B cell (primary cell): ENCODE measurements at regions not wholly inside any gene's neighbourhood (a gene's known extent, or its start where the extent isn't known, plus 50 kb on each side); places are given as distances from the start of the nearest gene placed in this dataset.

Source experiments
- ATAC-seq: fragments of 200-7000 bp; cut with Tn5 transposase; one replicate; pipeline ENCODE4 v1.10.0; 2021; ENCODE audit warnings: low read depth, mild to moderate bottlenecking, moderate number of reproducible peaks, moderate library complexity
- CTCF ChIA-PET: fragments of 350-600 bp; sonication (Branson Sonifier 250); formaldehyde crosslinking; loops from one replicate; lab custom pipeline; 2021; ENCODE audit warnings: antibody characterized with exemption, inconsistent platforms; lab: Charles Lee
- POLR2A ChIA-PET: fragments of 350-600 bp; sonication (Branson Sonifier 250); formaldehyde crosslinking; loops from one replicate; lab custom pipeline; 2021; ENCODE audit warnings: antibody characterized with exemption; lab: Charles Lee
- DNase-seq: peaks from one replicate; pipeline ENCODE4 v3.0.0; 2013
- H2AFZ ChIP-seq: 2 replicates; pipeline ENCODE4 v1.6.1; 2012; ENCODE audit warnings: mild to moderate bottlenecking, low read depth, low read length; ENCODE audit not compliant: insufficient read depth, poor library complexity, severe bottlenecking
- H3K27ac ChIP-seq, 2 donors: 1 replicate in 1 of 2; 2 replicates in 1 of 2; pipeline ENCODE4 v1.5.1; 2012 to 2013; ENCODE audit warnings: low read length in 2 of 2, mild to moderate bottlenecking in 2 of 2, moderate library complexity in 1 of 2
- H3K27me3 ChIP-seq, 4 experiments: fragments of 200-600 bp in 1 of 4; sonication (generic) in 1 of 4; replicated peaks in 1 of 4; 1 replicate in 2 of 4; 2 replicates in 2 of 4; pipeline versions ENCODE4 v1.6.1 to v1.7.0; 2013 to 2016; ENCODE audit warnings: low read length in 3 of 4, mild to moderate bottlenecking in 2 of 4, mixed read lengths in 1 of 4, moderate library complexity in 1 of 4; ENCODE audit not compliant: insufficient read depth in 4 of 4, control insufficient read depth in 3 of 4; ENCODE audit errors: control extremely low read depth in 1 of 4
- H3K36me3 ChIP-seq, 2 experiments: replicated peaks in 1 of 2; 1 replicate in 1 of 2; 2 replicates in 1 of 2; pipeline versions ENCODE4 v1.6.1 to v1.7.1; 2013; ENCODE audit warnings: low read length in 1 of 2; ENCODE audit not compliant: insufficient read depth in 2 of 2, control insufficient read depth in 1 of 2; ENCODE audit errors: control extremely low read depth in 1 of 2, extremely low read depth in 1 of 2
- H3K4me1 ChIP-seq, 2 donors: fragments of 200-600 bp in 1 of 2; sonication (generic) in 1 of 2; 1 replicate in 1 of 2; 2 replicates in 1 of 2; pipeline versions ENCODE4 v1.5.1 to v1.6.1; 2013 to 2017; ENCODE audit warnings: low read length in 2 of 2; ENCODE audit not compliant: control insufficient read depth in 2 of 2, insufficient read depth in 2 of 2
- H3K4me2 ChIP-seq: replicated peaks from 2 replicates; pipeline ENCODE3; 2012; ENCODE audit warnings: mild to moderate bottlenecking, low read depth, low read length; ENCODE audit not compliant: poor library complexity, severe bottlenecking
- H3K4me3 ChIP-seq, 5 experiments: fragments of 200-600 bp in 1 of 5; sonication (generic) in 1 of 5; 1 replicate in 3 of 5; 2 replicates in 2 of 5; pipeline versions ENCODE4 v1.5.1 to v1.7.0; 2011 to 2016; ENCODE audit warnings: low read length in 4 of 5, mild to moderate bottlenecking in 4 of 5, low read depth in 2 of 5, control low read depth in 1 of 5, moderate library complexity in 1 of 5; ENCODE audit not compliant: insufficient read depth in 1 of 5; ENCODE audit errors: control extremely low read depth in 1 of 5, extremely low read depth in 1 of 5
- H3K79me2 ChIP-seq: fragments of 200-600 bp; sonication (generic); one replicate; pipeline ENCODE4 v1.6.0; 2016; ENCODE audit warnings: low read length; ENCODE audit not compliant: control insufficient read depth, insufficient read depth
- H3K9ac ChIP-seq: fragments of 200-600 bp; sonication (generic); 2 replicates; pipeline ENCODE4 v1.6.1; 2017; ENCODE audit warnings: mild to moderate bottlenecking, low read length, moderate library complexity
- H3K9me3 ChIP-seq, 3 donors: one replicate each; pipeline versions ENCODE4 v1.6.1 to v1.7.1; 2013; ENCODE audit warnings: low read length in 2 of 3; ENCODE audit not compliant: control insufficient read depth in 2 of 3, insufficient read depth in 1 of 3; ENCODE audit errors: control extremely low read depth in 1 of 3
- H4K20me1 ChIP-seq: 2 replicates; pipeline ENCODE4 v1.6.0; 2012; ENCODE audit warnings: mild to moderate bottlenecking, low read length; ENCODE audit not compliant: insufficient read depth, control insufficient read depth, poor library complexity, severe bottlenecking
- H3K27ac Mint-ChIP-seq: one replicate; pipeline ENCODE4 v1.8.0; 2021; ENCODE audit warnings: mixed read lengths
- H3K27me3 Mint-ChIP-seq: one replicate; pipeline ENCODE4 v1.8.0; 2021; ENCODE audit warnings: mixed read lengths
- H3K4me1 Mint-ChIP-seq: one replicate; pipeline ENCODE4 v1.8.0; 2021; ENCODE audit warnings: mixed read lengths
- H3K4me3 Mint-ChIP-seq: one replicate; pipeline ENCODE4 v1.8.0; 2021; ENCODE audit warnings: mixed read lengths
- H3K9me3 Mint-ChIP-seq: one replicate; pipeline ENCODE4 v1.8.0; 2022; ENCODE audit warnings: mixed read lengths; ENCODE audit not compliant: insufficient read depth
- EZH2 ChIP-seq: IDR thresholded peaks from 2 replicates; pipeline ENCODE4 v1.6.1; 2012; ENCODE audit warnings: borderline replicate concordance, low read depth, mild to moderate bottlenecking, moderate library complexity, low read length; ENCODE audit not compliant: insufficient read depth, poor library complexity, severe bottlenecking
- WGBS: methylation state at CpG from one replicate; pipeline ENCODE4 v1.1.5; 2013; ENCODE audit warnings: missing lambda C conversion rate; ENCODE audit not compliant: insufficient coverage; 5-methylcytosine and 5-hydroxymethylcytosine counted together
- intact Hi-C: fragments of 100-400 bp; cut with micrococcal nuclease; formaldehyde crosslinking; loops from one replicate; pipeline ENCODE4 v1.10.0; 2022
- TF ChIP-seq, protein P1 (sequence below): fragments of 200-600 bp; IDR thresholded peaks from one replicate; pipeline ENCODE4 v1.8.0; 2022; ENCODE audit warnings: antibody characterized with exemption, mild to moderate bottlenecking

- Histone ChIP-seq H3K9me3 (no peaks in the 10 kb centered on the region), H3K27ac (no peak overlapping the region), H2AFZ (no peak overlapping the region), H4K20me1 (no peaks in the 10 kb centered on the region), H3K27me3 (no peaks in the 10 kb centered on the region), H3K4me3 (no peak overlapping the region), H3K79me2 (no peaks in the 10 kb centered on the region), H3K4me2 (no peak overlapping the region), H3K4me1 (no peaks in the 10 kb centered on the region), H3K9ac (no peak overlapping the region), H3K36me3 (no peaks in the 10 kb centered on the region)
- H3K4me1 Mint-ChIP-seq, result no peaks in the 10 kb centered on the region
- WGBS, result 100% methylated on average over 3 of the region's 7 CpGs
- TF ChIP-seq, protein P1, sequence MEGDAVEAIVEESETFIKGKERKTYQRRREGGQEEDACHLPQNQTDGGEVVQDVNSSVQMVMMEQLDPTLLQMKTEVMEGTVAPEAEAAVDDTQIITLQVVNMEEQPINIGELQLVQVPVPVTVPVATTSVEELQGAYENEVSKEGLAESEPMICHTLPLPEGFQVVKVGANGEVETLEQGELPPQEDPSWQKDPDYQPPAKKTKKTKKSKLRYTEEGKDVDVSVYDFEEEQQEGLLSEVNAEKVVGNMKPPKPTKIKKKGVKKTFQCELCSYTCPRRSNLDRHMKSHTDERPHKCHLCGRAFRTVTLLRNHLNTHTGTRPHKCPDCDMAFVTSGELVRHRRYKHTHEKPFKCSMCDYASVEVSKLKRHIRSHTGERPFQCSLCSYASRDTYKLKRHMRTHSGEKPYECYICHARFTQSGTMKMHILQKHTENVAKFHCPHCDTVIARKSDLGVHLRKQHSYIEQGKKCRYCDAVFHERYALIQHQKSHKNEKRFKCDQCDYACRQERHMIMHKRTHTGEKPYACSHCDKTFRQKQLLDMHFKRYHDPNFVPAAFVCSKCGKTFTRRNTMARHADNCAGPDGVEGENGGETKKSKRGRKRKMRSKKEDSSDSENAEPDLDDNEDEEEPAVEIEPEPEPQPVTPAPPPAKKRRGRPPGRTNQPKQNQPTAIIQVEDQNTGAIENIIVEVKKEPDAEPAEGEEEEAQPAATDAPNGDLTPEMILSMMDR, result no peak
- no peak for TF ChIP-seq EZH2
- no peak for DNase-seq
- no peak overlapping the region for H3K27ac Mint-ChIP-seq
- ChIA-PET POLR2A (no interaction called here), CTCF (interaction anchor here (0.5 kb wide), 1 partner anchor 373 kb away, joined by 3 read pairs; no protein-coding TSS in a partner anchor)
- H3K9me3 Mint-ChIP-seq, result no peaks in the 10 kb centered on the region
- no peaks in the 10 kb centered on the region for H3K27me3 Mint-ChIP-seq
- H3K4me3 Mint-ChIP-seq, result no peak overlapping the region
- no peak for ATAC-seq
- intact Hi-C loops, result no loop called here
These were observed 287.1 kb upstream of the ATP5MC3 start for GRCh38 chr2:175468431-175469098.

GRCh38 chr2:175465101-175465500 lies 283.6 kb upstream of the ATP5MC3 start:
- Histone ChIP-seq H3K79me2 (no peaks in the 10 kb centered on the region), H3K27me3 (no peaks in the 10 kb centered on the region), H3K4me1 (no peaks in the 10 kb centered on the region), H2AFZ (no peak overlapping the region), H3K9me3 (peaks cover 0 to 8% (median 2%) of the 10 kb centered on the region in 3 donors), H4K20me1 (no peaks in the 10 kb centered on the region), H3K9ac (no peak overlapping the region), H3K4me3 (no peak overlapping the region), H3K36me3 (no peaks in the 10 kb centered on the region), H3K4me2 (no peak overlapping the region), H3K27ac (no peak overlapping the region)
- Mint-ChIP-seq H3K27ac (no peak overlapping the region), H3K4me3 (no peak overlapping the region), H3K4me1 (no peaks in the 10 kb centered on the region), H3K27me3 (no peaks in the 10 kb centered on the region), H3K9me3 (peaks cover 5% of the 10 kb centered on the region)
- ATAC-seq, result no peak
- TF ChIP-seq, protein P1, result no peak
- no peak for TF ChIP-seq EZH2
- intact Hi-C loops, result no loop called here
- CTCF ChIA-PET, result no interaction called here
- POLR2A ChIA-PET, result no interaction called here
- no peak for DNase-seq
